ENCODE measurements at regions not wholly inside any gene's neighbourhood (a gene's known extent, or its start where the extent isn't known, plus 50 kb on each side); places are given as distances from the start of the nearest gene placed in this dataset.
A peak's percentile ranks its signal among the peaks of the same experiment; 100 is the strongest.

DNA sequence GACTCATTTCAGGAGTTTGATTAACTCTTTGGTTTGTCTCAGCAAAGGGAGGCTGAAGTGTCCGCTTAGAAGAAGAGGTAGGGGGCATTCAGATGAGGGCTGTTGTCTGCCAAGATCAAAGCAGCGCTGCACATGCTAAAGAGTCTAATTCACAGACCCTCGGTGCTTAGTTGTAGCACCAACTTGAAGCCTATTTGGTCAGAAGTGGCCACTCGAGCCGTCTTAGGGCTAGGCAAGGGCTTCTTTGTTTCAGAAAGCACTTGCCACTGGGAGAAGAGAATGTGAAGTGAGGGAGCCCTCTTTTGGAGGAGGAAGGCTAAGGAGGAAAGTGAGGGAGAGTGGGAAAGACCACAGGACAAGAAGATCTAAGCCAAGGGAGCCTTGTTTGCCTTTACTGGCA, 313.4 kb upstream of the TMTC4 start:
- Mint-ChIP-seq H3K27ac (peak overlapping the region in 1 of 3 experiments; percentile 62; a peak in 1 of 7 replicates), H3K27me3 (ENCODE audit: low read depth) (no peaks in the 10 kb centered on the region), H3K36me3 (ENCODE audit: insufficient read depth in 1 of 3, low read depth in 3 of 3) (peaks cover 0 to 14% (median 11%) of the 10 kb centered on the region in 3 experiments; a peak in 5 of 7 replicates), H3K4me3 (no peak overlapping the region), H3K4me1 (peaks cover 13 to 17% of the 10 kb centered on the region in 2 experiments), H3K9me3 (peaks cover 20 to 24% of the 10 kb centered on the region in 2 experiments)
- H4K8ac ChIP-seq (replicated peaks; ENCODE audit: insufficient read length, low read depth, low read length), result no peak overlapping the region
- no peak overlapping the region for H2BK120ac ChIP-seq (ENCODE audit: low read depth, low read length, poor library complexity, severe bottlenecking)
- no peaks in the 10 kb centered on the region for H3K23me2 ChIP-seq (ENCODE audit: insufficient read length, low read depth, low read length, poor library complexity, severe bottlenecking)
- no peak overlapping the region for H2BK15ac ChIP-seq (ENCODE audit: low read depth, low read length)
- no peak overlapping the region for H2BK5ac ChIP-seq (ENCODE audit: insufficient read length, low read length)
- H3K9me3 ChIP-seq (ENCODE audit: control insufficient read depth, low read depth, low read length), result no peaks in the 10 kb centered on the region
- H3K79me1 ChIP-seq (ENCODE audit: insufficient read depth, low read depth, low read length, poor library complexity, severe bottlenecking), result no peaks in the 10 kb centered on the region
- WGBS (ENCODE audit: extremely low coverage, insufficient read length, low lambda C conversion rate), result no CpG with 5 or more reads among the region's 5 CpGs
- peak overlapping the region; percentile 4 for H2AFZ ChIP-seq (ENCODE audit: low read length)
- no peak overlapping the region for H3K9ac ChIP-seq (ENCODE audit: extremely low read depth, insufficient read length, low read length)
- no peak overlapping the region for H3K18ac ChIP-seq (ENCODE audit: insufficient read length, low read depth, low read length)
- no peak overlapping the region for H3T11ph ChIP-seq (ENCODE audit: low read length)
- TF ChIP-seq, protein P1, sequence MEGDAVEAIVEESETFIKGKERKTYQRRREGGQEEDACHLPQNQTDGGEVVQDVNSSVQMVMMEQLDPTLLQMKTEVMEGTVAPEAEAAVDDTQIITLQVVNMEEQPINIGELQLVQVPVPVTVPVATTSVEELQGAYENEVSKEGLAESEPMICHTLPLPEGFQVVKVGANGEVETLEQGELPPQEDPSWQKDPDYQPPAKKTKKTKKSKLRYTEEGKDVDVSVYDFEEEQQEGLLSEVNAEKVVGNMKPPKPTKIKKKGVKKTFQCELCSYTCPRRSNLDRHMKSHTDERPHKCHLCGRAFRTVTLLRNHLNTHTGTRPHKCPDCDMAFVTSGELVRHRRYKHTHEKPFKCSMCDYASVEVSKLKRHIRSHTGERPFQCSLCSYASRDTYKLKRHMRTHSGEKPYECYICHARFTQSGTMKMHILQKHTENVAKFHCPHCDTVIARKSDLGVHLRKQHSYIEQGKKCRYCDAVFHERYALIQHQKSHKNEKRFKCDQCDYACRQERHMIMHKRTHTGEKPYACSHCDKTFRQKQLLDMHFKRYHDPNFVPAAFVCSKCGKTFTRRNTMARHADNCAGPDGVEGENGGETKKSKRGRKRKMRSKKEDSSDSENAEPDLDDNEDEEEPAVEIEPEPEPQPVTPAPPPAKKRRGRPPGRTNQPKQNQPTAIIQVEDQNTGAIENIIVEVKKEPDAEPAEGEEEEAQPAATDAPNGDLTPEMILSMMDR (conservative IDR thresholded peaks at IDR 0.05), result peak; percentile 51
- H2BK20ac ChIP-seq (ENCODE audit: low read depth, low read length, poor library complexity, severe bottlenecking), result no peak overlapping the region
- H3K79me2 ChIP-seq (ENCODE audit: insufficient read depth, low read length), result no peaks in the 10 kb centered on the region
- H3K4me2 ChIP-seq (ENCODE audit: insufficient read depth, insufficient read length, low read length), result no peak overlapping the region
- H4K20me1 ChIP-seq (ENCODE audit: control insufficient read depth, insufficient read depth, insufficient read length), result no peaks in the 10 kb centered on the region
- H2BK12ac ChIP-seq (ENCODE audit: insufficient read length, low read depth, low read length), result no peak overlapping the region
- DNase-seq, result peak; percentile 49
- H3K27me3 ChIP-seq (ENCODE audit: insufficient read depth, low read length), result no peaks in the 10 kb centered on the region
- H4K91ac ChIP-seq (ENCODE audit: insufficient read length, low read depth, low read length), result no peak overlapping the region
- peaks cover 5% of the 10 kb centered on the region; the same call in 1 of the 2 replicates for H3K4me1 ChIP-seq (ENCODE audit: insufficient read depth, low read length)
- no peak overlapping the region for H4K5ac ChIP-seq (ENCODE audit: insufficient read length, low read depth, low read length)
- no peak overlapping the region for H2AK5ac ChIP-seq (ENCODE audit: insufficient read length, low read length)
- no peak overlapping the region for H3K23ac ChIP-seq (ENCODE audit: insufficient read length, low read depth, low read length)
- H3K4ac ChIP-seq (ENCODE audit: low read depth, low read length), result no peak overlapping the region
- no peak overlapping the region for H3K56ac ChIP-seq (ENCODE audit: insufficient read length, low read depth, low read length)
- no peak overlapping the region for H3K14ac ChIP-seq (ENCODE audit: insufficient read depth, low read length)
- H3K27ac ChIP-seq (ENCODE audit: insufficient read length, low read depth, low read length), result no peak overlapping the region

Measured in H9 (cell line).